Cardiac fibroblast (primary cell): ENCODE measurements at regions not wholly inside any gene's neighbourhood (a gene's known extent, or its start where the extent isn't known, plus 50 kb on each side); places are given as distances from the start of the nearest gene placed in this dataset.

Source experiments
- DNase-seq, 2 donors: peaks; one replicate each; pipeline versions ENCODE4 v3.0.0 to v3.0.0-alpha.2; 2010; ENCODE audit warnings: low read depth in 2 of 2
- H3K4me3 ChIP-seq, 2 donors: replicated peaks in 1 of 2; 1 replicate in 1 of 2; 2 replicates in 1 of 2; pipeline ENCODE4 v1.5.1; 2011; ENCODE audit warnings: low read depth in 2 of 2, low read length in 2 of 2, mild to moderate bottlenecking in 2 of 2, moderate library complexity in 1 of 2
- CTCF ChIP-seq: IDR thresholded peaks from one replicate; pipeline ENCODE4 v1.5.1; 2011; ENCODE audit warnings: low read depth, mild to moderate bottlenecking, low read length, inconsistent platforms

- H3K4me3 ChIP-seq = no peak overlapping the region
- DNase-seq = peak; percentile 13 to 29
- TF ChIP-seq CTCF = no peak
Observed at GRCh38 chr1:212205843-212206242, 79.4 kb upstream of the PPP2R5A start.

- no peak for DNase-seq
- H3K4me3 ChIP-seq = no peak overlapping the region
- TF ChIP-seq CTCF = no peak
Observed at GRCh38 chr1:212207118-212207517, 78.1 kb upstream of the PPP2R5A start.

GRCh38 chr1:212207822-212208520, 77.2 kb upstream of the PPP2R5A start:
- peak in 1 of 2 donors; percentile 8 for DNase-seq
- no peak overlapping the region for H3K4me3 ChIP-seq
- no peak for TF ChIP-seq CTCF

GRCh38 chr1:212208978-212209644, 76.1 kb upstream of the PPP2R5A start:
- no peak for DNase-seq
- H3K4me3 ChIP-seq = no peak overlapping the region
- TF ChIP-seq CTCF = no peak

- no peak overlapping the region for H3K4me3 ChIP-seq
- no peak for TF ChIP-seq CTCF
- DNase-seq = no peak
Observed at GRCh38 chr1:212211371-212211770, 73.8 kb upstream of the PPP2R5A start.

GRCh38 chr1:212212343-212212742, 72.9 kb upstream of the PPP2R5A start:
- no peak overlapping the region for H3K4me3 ChIP-seq
- DNase-seq = no peak
- no peak for TF ChIP-seq CTCF
